SK-N-MC (cell line): ENCODE measurements at regions not wholly inside any gene's neighbourhood (a gene's known extent, or its start where the extent isn't known, plus 50 kb on each side); places are given as distances from the start of the nearest gene placed in this dataset.

Experiments used
- DNase-seq: peaks from one replicate; pipeline ENCODE4 v3.0.0-alpha.2; 2011; ENCODE audit warnings: low read depth, low spot score
- H3K27ac ChIP-seq: fragments of 200-600 bp; sonication (generic); 2 replicates; pipeline ENCODE4 v1.5.1; 2016; ENCODE audit warnings: mixed run types
- H3K36me3 ChIP-seq: fragments of 200-600 bp; sonication (generic); 2 replicates; pipeline ENCODE4 v1.6.1; 2017; ENCODE audit warnings: antibody characterized with exemption, low read length, mixed read lengths; ENCODE audit not compliant: insufficient read depth
- H3K4me3 ChIP-seq: fragments of 200-600 bp; sonication (generic); 2 replicates; pipeline ENCODE4 v1.5.1; 2016
- H3K9ac ChIP-seq: fragments of 200-600 bp; sonication (generic); 2 replicates; pipeline ENCODE4 v1.8.0; 2017; ENCODE audit warnings: mixed run types, mixed read lengths; ENCODE audit not compliant: insufficient read length
- H3K9me3 ChIP-seq: fragments of 200-600 bp; sonication (generic); 2 replicates; pipeline ENCODE4 v1.6.1; 2017; ENCODE audit warnings: low read depth, mild to moderate bottlenecking, antibody characterized with exemption, low read length, moderate library complexity, mixed read lengths
- EZH2 ChIP-seq: fragments of 200-600 bp; sonication (generic); IDR thresholded peaks from one replicate; pipeline ENCODE4 v1.6.1; 2017; ENCODE audit warnings: antibody characterized with exemption
- FOXP2 ChIP-seq: optimal IDR thresholded peaks from 2 replicates; pipeline ENCODE3; 2011; ENCODE audit warnings: mild to moderate bottlenecking, moderate library complexity; ENCODE audit not compliant: insufficient read depth; ENCODE audit errors: extremely low read length, control extremely low read depth
- POLR2AphosphoS5 ChIP-seq: IDR thresholded peaks from 2 replicates; pipeline ENCODE4 v1.6.1; 2012; ENCODE audit warnings: mild to moderate bottlenecking, low read depth, low read length, borderline replicate concordance

GRCh38 chr3:105101603-105102002, 265.1 kb upstream of the ALCAM start:
- H3K36me3 ChIP-seq, result no peaks in the 10 kb centered on the region

GRCh38 chr3:105103139-105103538, 263.6 kb upstream of the ALCAM start:
- H3K36me3 ChIP-seq, result no peaks in the 10 kb centered on the region
- no peak overlapping the region for H3K4me3 ChIP-seq
- no peak overlapping the region for H3K27ac ChIP-seq
- no peaks in the 10 kb centered on the region for H3K9me3 ChIP-seq
- no peak overlapping the region for H3K9ac ChIP-seq
- no peak for DNase-seq
- no peak for TF ChIP-seq POLR2AphosphoS5
- TF ChIP-seq FOXP2, result no peak
- TF ChIP-seq EZH2, result no peak

More at GRCh38 chr3:105101603-105102002, 265.1 kb upstream of the ALCAM start:
- DNase-seq, result no peak
- Histone ChIP-seq H3K9me3 (no peaks in the 10 kb centered on the region), H3K4me3 (no peak overlapping the region), H3K9ac (no peak overlapping the region), H3K27ac (no peak overlapping the region)
- no peak for TF ChIP-seq POLR2AphosphoS5
- no peak for TF ChIP-seq EZH2
- TF ChIP-seq FOXP2, result no peak

- Histone ChIP-seq H3K9ac (no peak overlapping the region), H3K4me3 (no peak overlapping the region), H3K27ac (no peak overlapping the region), H3K9me3 (no peaks in the 10 kb centered on the region), H3K36me3 (no peaks in the 10 kb centered on the region)
- DNase-seq, result no peak
- TF ChIP-seq EZH2, result no peak
- TF ChIP-seq FOXP2, result no peak
- TF ChIP-seq POLR2AphosphoS5, result no peak
These were observed 257.9 kb upstream of the ALCAM start for GRCh38 chr3:105108823-105109222.

- Histone ChIP-seq H3K9me3 (no peaks in the 10 kb centered on the region), H3K27ac (no peak overlapping the region), H3K9ac (no peak overlapping the region), H3K4me3 (no peak overlapping the region), H3K36me3 (no peaks in the 10 kb centered on the region)
- no peak for TF ChIP-seq POLR2AphosphoS5
- TF ChIP-seq EZH2, result no peak
- no peak for TF ChIP-seq FOXP2
- DNase-seq, result peak; percentile 8
These were observed 247.8 kb upstream of the ALCAM start for GRCh38 chr3:105118905-105119304.

- H3K27ac ChIP-seq, result no peak overlapping the region
- no peak for DNase-seq
- H3K9ac ChIP-seq, result no peak overlapping the region
- no peaks in the 10 kb centered on the region for H3K36me3 ChIP-seq
- H3K9me3 ChIP-seq, result no peaks in the 10 kb centered on the region
- no peak overlapping the region for H3K4me3 ChIP-seq
- TF ChIP-seq EZH2, result no peak
- TF ChIP-seq FOXP2, result no peak
- TF ChIP-seq POLR2AphosphoS5, result no peak
These were observed 246.8 kb upstream of the ALCAM start for GRCh38 chr3:105119801-105120340.

- H3K9ac ChIP-seq, result no peak overlapping the region
- no peaks in the 10 kb centered on the region for H3K36me3 ChIP-seq
- H3K4me3 ChIP-seq, result no peak overlapping the region
- H3K27ac ChIP-seq, result no peak overlapping the region
- no peak for DNase-seq
- H3K9me3 ChIP-seq, result no peaks in the 10 kb centered on the region
- no peak for TF ChIP-seq POLR2AphosphoS5
- no peak for TF ChIP-seq FOXP2
- TF ChIP-seq EZH2, result no peak
These were observed 235.8 kb upstream of the ALCAM start for GRCh38 chr3:105130911-105131310.

- no peak overlapping the region for H3K4me3 ChIP-seq
- no peaks in the 10 kb centered on the region for H3K36me3 ChIP-seq
- no peak overlapping the region for H3K9ac ChIP-seq
- H3K9me3 ChIP-seq, result no peaks in the 10 kb centered on the region
- no peak for TF ChIP-seq FOXP2
- TF ChIP-seq EZH2, result no peak
- H3K27ac ChIP-seq, result no peak overlapping the region
- no peak for DNase-seq
These were observed 228.8 kb upstream of the ALCAM start for GRCh38 chr3:105137911-105138310.

GRCh38 chr3:105139881-105140560, 226.7 kb upstream of the ALCAM start:
- no peak overlapping the region for H3K4me3 ChIP-seq
- DNase-seq, result no peak
- no peaks in the 10 kb centered on the region for H3K9me3 ChIP-seq
- H3K9ac ChIP-seq, result no peak overlapping the region
- H3K27ac ChIP-seq, result no peak overlapping the region
- no peak for TF ChIP-seq POLR2AphosphoS5
- TF ChIP-seq FOXP2, result no peak
- no peak for TF ChIP-seq EZH2
- no peaks in the 10 kb centered on the region for H3K36me3 ChIP-seq

GRCh38 chr3:105140899-105141367, 225.8 kb upstream of the ALCAM start:
- Histone ChIP-seq H3K36me3 (no peaks in the 10 kb centered on the region), H3K4me3 (no peak overlapping the region), H3K9me3 (no peaks in the 10 kb centered on the region), H3K27ac (no peak overlapping the region), H3K9ac (no peak overlapping the region)
- TF ChIP-seq EZH2, result no peak
- no peak for DNase-seq

GRCh38 chr3:105144837-105145236, 221.9 kb upstream of the ALCAM start:
- no peak for DNase-seq
- H3K9ac ChIP-seq, result no peak overlapping the region
- H3K36me3 ChIP-seq, result no peaks in the 10 kb centered on the region
- H3K4me3 ChIP-seq, result no peak overlapping the region
- no peaks in the 10 kb centered on the region for H3K9me3 ChIP-seq
- TF ChIP-seq FOXP2 (no peak), POLR2AphosphoS5 (no peak), EZH2 (no peak)
- H3K27ac ChIP-seq, result no peak overlapping the region
